Uterus (tissue), 3 donors: ENCODE measurements at regions not wholly inside any gene's neighbourhood (a gene's known extent, or its start where the extent isn't known, plus 50 kb on each side); places are given as distances from the start of the nearest gene placed in this dataset.

Experiments used
- DNase-seq, 2 donors: peaks; one replicate each; pipeline ENCODE4 v3.0.0-alpha.2; 2019 to 2020
- H3K27ac ChIP-seq, 2 donors: fragments of 200-600 bp; sonication (generic); 1 replicate in 1 of 2; 2 replicates in 1 of 2; pipeline ENCODE4 v1.5.1; 2016 to 2018
- H3K27me3 ChIP-seq, 2 donors: fragments of 200-600 bp; sonication (generic); one replicate each; pipeline ENCODE4 v1.5.1; 2018 to 2019; ENCODE audit warnings: control low read depth in 1 of 2
- H3K36me3 ChIP-seq, 2 donors: fragments of 200-600 bp; sonication (generic); one replicate each; pipeline ENCODE4 v1.5.1; 2019; ENCODE audit warnings: control low read depth in 1 of 2
- H3K4me1 ChIP-seq, 2 donors: fragments of 200-600 bp; sonication (generic); one replicate each; pipeline ENCODE4 v1.5.1; 2018 to 2019; ENCODE audit warnings: control low read depth in 1 of 2
- H3K4me3 ChIP-seq, 2 donors: fragments of 200-600 bp; sonication (generic); 1 replicate in 1 of 2; 2 replicates in 1 of 2; pipeline ENCODE4 v1.5.1; 2018 to 2019; ENCODE audit warnings: mild to moderate bottlenecking in 1 of 2
- H3K9me3 ChIP-seq, 2 donors: fragments of 200-600 bp; sonication (generic); one replicate each; pipeline ENCODE4 v1.5.1; 2019; ENCODE audit warnings: control low read depth in 1 of 2
- CTCF ChIP-seq, 4 experiments: fragments of 200-600 bp in 2 of 4; fragments of 450-650 bp in 2 of 4; sonication (generic) in 2 of 4; IDR thresholded peaks; one replicate each; pipeline ENCODE4 v1.5.1; 2016 to 2019; ENCODE audit warnings: antibody characterized with exemption in 4 of 4, mild to moderate bottlenecking in 2 of 4, moderate library complexity in 1 of 4
- POLR2A ChIP-seq, 2 donors: fragments of 450-650 bp; IDR thresholded peaks; one replicate each; pipeline ENCODE4 v1.6.1; 2016; ENCODE audit warnings: antibody characterized with exemption in 2 of 2, mild to moderate bottlenecking in 1 of 2, moderate library complexity in 1 of 2
- intact Hi-C: fragments of 100-400 bp; cut with DNase I; formaldehyde crosslinking; loops from one replicate; pipeline ENCODE4 v1.15.1; 2023; ENCODE audit warnings: low total_unique reads
- donor health status: DM: yes; HTN: yes; CAD: no.

- Histone ChIP-seq H3K36me3 (no peaks in the 10 kb centered on the region), H3K27ac (no peak overlapping the region), H3K9me3 (no peaks in the 10 kb centered on the region), H3K4me3 (no peak overlapping the region), H3K27me3 (no peaks in the 10 kb centered on the region), H3K4me1 (no peaks in the 10 kb centered on the region)
- TF ChIP-seq POLR2A (IDR thresholded peaks at IDR 0.05) (no peak), CTCF (IDR thresholded peaks at IDR 0.05) (no peak)
- no peak for DNase-seq
- intact Hi-C loops, result no loop called here
These were observed 926.4 kb downstream of the MAT2B start for GRCh38 chr5:164431634-164432304.

- no peaks in the 10 kb centered on the region for H3K4me1 ChIP-seq
- no peaks in the 10 kb centered on the region for H3K9me3 ChIP-seq
- H3K36me3 ChIP-seq, result no peaks in the 10 kb centered on the region
- intact Hi-C loops, result no loop called here
- no peak overlapping the region for H3K27ac ChIP-seq
- H3K27me3 ChIP-seq, result no peaks in the 10 kb centered on the region
- DNase-seq, result no peak
- no peak for TF ChIP-seq POLR2A (IDR thresholded peaks at IDR 0.05)
- no peak for TF ChIP-seq CTCF (IDR thresholded peaks at IDR 0.05)
- no peak overlapping the region for H3K4me3 ChIP-seq
These were observed 927.9 kb downstream of the MAT2B start for GRCh38 chr5:164433106-164433870.

- no peak for DNase-seq
- Histone ChIP-seq H3K27ac (no peak overlapping the region), H3K4me1 (no peaks in the 10 kb centered on the region), H3K36me3 (no peaks in the 10 kb centered on the region), H3K27me3 (no peaks in the 10 kb centered on the region), H3K4me3 (no peak overlapping the region), H3K9me3 (no peaks in the 10 kb centered on the region)
- TF ChIP-seq CTCF (IDR thresholded peaks at IDR 0.05), result no peak
- intact Hi-C loops, result no loop called here
These were observed 930.2 kb downstream of the MAT2B start for GRCh38 chr5:164435576-164435975.

- no peaks in the 10 kb centered on the region for H3K4me1 ChIP-seq
- H3K27me3 ChIP-seq, result no peaks in the 10 kb centered on the region
- H3K27ac ChIP-seq, result no peak overlapping the region
- DNase-seq, result no peak
- H3K4me3 ChIP-seq, result no peak overlapping the region
- TF ChIP-seq POLR2A (IDR thresholded peaks at IDR 0.05) (no peak), CTCF (IDR thresholded peaks at IDR 0.05) (no peak)
- intact Hi-C loops, result no loop called here
- no peaks in the 10 kb centered on the region for H3K9me3 ChIP-seq
- no peaks in the 10 kb centered on the region for H3K36me3 ChIP-seq
These were observed 934.4 kb downstream of the MAT2B start for GRCh38 chr5:164439799-164440198.

- DNase-seq, result no peak
- no peak for TF ChIP-seq POLR2A (IDR thresholded peaks at IDR 0.05)
- no peak for TF ChIP-seq CTCF (IDR thresholded peaks at IDR 0.05)
- intact Hi-C loops, result no loop called here
These were observed 944.0 kb downstream of the MAT2B start for GRCh38 chr5:164449460-164449859.

More at GRCh38 chr5:164449460-164449859, 944.0 kb downstream of the MAT2B start:
- Histone ChIP-seq H3K27me3 (no peaks in the 10 kb centered on the region), H3K4me3 (no peak overlapping the region), H3K9me3 (no peaks in the 10 kb centered on the region), H3K36me3 (no peaks in the 10 kb centered on the region), H3K4me1 (no peaks in the 10 kb centered on the region), H3K27ac (no peak overlapping the region)
